Uterus (tissue), 3 donors: ENCODE measurements at regions not wholly inside any gene's neighbourhood (a gene's known extent, or its start where the extent isn't known, plus 50 kb on each side); places are given as distances from the start of the nearest gene placed in this dataset.

Experiments used
- DNase-seq, 2 donors: peaks; one replicate each; pipeline ENCODE4 v3.0.0-alpha.2; 2019 to 2020
- H3K27ac ChIP-seq, 2 donors: fragments of 200-600 bp; sonication (generic); 1 replicate in 1 of 2; 2 replicates in 1 of 2; pipeline ENCODE4 v1.5.1; 2016 to 2018
- H3K27me3 ChIP-seq, 2 donors: fragments of 200-600 bp; sonication (generic); one replicate each; pipeline ENCODE4 v1.5.1; 2018 to 2019; ENCODE audit warnings: control low read depth in 1 of 2
- H3K36me3 ChIP-seq, 2 donors: fragments of 200-600 bp; sonication (generic); one replicate each; pipeline ENCODE4 v1.5.1; 2019; ENCODE audit warnings: control low read depth in 1 of 2
- H3K4me1 ChIP-seq, 2 donors: fragments of 200-600 bp; sonication (generic); one replicate each; pipeline ENCODE4 v1.5.1; 2018 to 2019; ENCODE audit warnings: control low read depth in 1 of 2
- H3K4me3 ChIP-seq, 2 donors: fragments of 200-600 bp; sonication (generic); 1 replicate in 1 of 2; 2 replicates in 1 of 2; pipeline ENCODE4 v1.5.1; 2018 to 2019; ENCODE audit warnings: mild to moderate bottlenecking in 1 of 2
- H3K9me3 ChIP-seq, 2 donors: fragments of 200-600 bp; sonication (generic); one replicate each; pipeline ENCODE4 v1.5.1; 2019; ENCODE audit warnings: control low read depth in 1 of 2
- POLR2A ChIP-seq, 2 donors: fragments of 450-650 bp; IDR thresholded peaks; one replicate each; pipeline ENCODE4 v1.6.1; 2016; ENCODE audit warnings: antibody characterized with exemption in 2 of 2, mild to moderate bottlenecking in 1 of 2, moderate library complexity in 1 of 2
- intact Hi-C: fragments of 100-400 bp; cut with DNase I; formaldehyde crosslinking; loops from one replicate; pipeline ENCODE4 v1.15.1; 2023; ENCODE audit warnings: low total_unique reads
- TF ChIP-seq, protein P1 (sequence below), 4 experiments: fragments of 200-600 bp in 2 of 4; fragments of 450-650 bp in 2 of 4; sonication (generic) in 2 of 4; IDR thresholded peaks; one replicate each; pipeline ENCODE4 v1.5.1; 2016 to 2019; ENCODE audit warnings: antibody characterized with exemption in 4 of 4, mild to moderate bottlenecking in 2 of 4, moderate library complexity in 1 of 4
- donor health status: DM: yes; HTN: yes; CAD: no.

DNA sequence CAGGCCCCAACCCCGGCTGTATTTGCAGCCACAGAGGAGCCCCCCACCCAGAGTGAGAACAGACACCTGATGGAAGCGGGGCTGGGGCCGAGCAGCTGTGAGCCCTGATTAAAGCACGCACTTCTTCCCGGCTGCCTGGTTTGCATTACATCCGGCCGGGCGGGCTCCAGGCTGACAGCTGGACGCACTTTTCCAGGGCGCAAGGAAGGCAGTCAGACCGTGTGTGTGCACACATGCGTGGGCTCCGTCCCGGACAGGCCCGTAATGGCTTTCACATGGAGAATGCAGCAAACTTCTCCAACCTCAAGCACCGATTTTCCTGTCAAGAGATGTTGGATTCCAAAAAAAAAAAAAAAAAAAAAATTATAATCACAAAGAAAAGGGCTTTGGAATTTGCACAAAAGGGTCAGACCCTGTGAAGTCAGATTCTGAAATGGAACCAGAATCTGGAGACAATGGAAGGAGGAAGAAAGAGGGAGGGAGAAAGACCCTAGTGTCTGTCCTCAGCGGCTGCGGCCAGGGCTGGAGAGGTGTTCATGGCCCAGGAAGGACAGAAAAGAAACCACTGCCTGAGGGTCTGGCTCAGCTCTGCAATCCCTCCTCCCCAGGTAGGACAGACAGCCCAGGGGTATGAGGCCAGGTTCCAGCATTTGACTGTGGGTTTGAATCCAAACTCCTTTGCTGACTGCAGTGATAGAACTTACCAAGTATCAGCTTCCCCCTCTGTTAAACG is 365.5 kb downstream of the MN1 start:
- DNase-seq, result peak; percentile 47 to 74
- peaks cover 0 to 3% of the 10 kb centered on the region in 2 donors for H3K4me1 ChIP-seq
- no peaks in the 10 kb centered on the region for H3K27me3 ChIP-seq
- TF ChIP-seq, protein P1, sequence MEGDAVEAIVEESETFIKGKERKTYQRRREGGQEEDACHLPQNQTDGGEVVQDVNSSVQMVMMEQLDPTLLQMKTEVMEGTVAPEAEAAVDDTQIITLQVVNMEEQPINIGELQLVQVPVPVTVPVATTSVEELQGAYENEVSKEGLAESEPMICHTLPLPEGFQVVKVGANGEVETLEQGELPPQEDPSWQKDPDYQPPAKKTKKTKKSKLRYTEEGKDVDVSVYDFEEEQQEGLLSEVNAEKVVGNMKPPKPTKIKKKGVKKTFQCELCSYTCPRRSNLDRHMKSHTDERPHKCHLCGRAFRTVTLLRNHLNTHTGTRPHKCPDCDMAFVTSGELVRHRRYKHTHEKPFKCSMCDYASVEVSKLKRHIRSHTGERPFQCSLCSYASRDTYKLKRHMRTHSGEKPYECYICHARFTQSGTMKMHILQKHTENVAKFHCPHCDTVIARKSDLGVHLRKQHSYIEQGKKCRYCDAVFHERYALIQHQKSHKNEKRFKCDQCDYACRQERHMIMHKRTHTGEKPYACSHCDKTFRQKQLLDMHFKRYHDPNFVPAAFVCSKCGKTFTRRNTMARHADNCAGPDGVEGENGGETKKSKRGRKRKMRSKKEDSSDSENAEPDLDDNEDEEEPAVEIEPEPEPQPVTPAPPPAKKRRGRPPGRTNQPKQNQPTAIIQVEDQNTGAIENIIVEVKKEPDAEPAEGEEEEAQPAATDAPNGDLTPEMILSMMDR (IDR thresholded peaks at IDR 0.05), result no peak
- no peak for TF ChIP-seq POLR2A (IDR thresholded peaks at IDR 0.05)
- H3K27ac ChIP-seq, result peak overlapping the region in 1 of 2 donors; percentile 62
- no peak overlapping the region for H3K4me3 ChIP-seq
- intact Hi-C loops, result no loop called here
- H3K9me3 ChIP-seq, result no peaks in the 10 kb centered on the region
- no peaks in the 10 kb centered on the region for H3K36me3 ChIP-seq

DNA sequence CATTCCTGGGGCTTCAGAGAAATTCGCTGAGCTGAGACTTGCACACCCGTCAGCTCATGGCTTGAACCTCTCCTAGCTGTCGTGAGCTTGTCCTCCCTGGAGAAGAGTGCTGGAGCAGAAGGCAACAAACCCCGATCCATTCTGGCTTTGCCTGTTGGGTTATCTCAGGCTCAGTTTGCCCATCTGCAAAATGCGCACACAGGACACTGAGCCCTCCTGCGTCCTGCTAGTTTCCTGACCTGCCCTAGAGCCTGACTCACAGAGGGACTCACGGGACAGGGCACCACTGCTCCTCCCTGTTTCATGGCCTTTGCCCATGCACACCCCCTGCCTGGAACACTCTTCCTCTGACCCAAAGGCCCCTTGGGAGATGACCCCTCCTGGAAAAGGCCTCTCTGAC is 365.0 kb downstream of the MN1 start:
- Histone ChIP-seq H3K9me3 (no peaks in the 10 kb centered on the region), H3K27ac (peak overlapping the region in 1 of 2 donors; percentile 62), H3K4me1 (peaks cover 0 to 3% of the 10 kb centered on the region in 2 donors), H3K27me3 (no peaks in the 10 kb centered on the region), H3K4me3 (no peak overlapping the region), H3K36me3 (no peaks in the 10 kb centered on the region)
- intact Hi-C loops, result no loop called here
- no peak for DNase-seq
- TF ChIP-seq, protein P1 (IDR thresholded peaks at IDR 0.05), result no peak
- no peak for TF ChIP-seq POLR2A (IDR thresholded peaks at IDR 0.05)

DNA sequence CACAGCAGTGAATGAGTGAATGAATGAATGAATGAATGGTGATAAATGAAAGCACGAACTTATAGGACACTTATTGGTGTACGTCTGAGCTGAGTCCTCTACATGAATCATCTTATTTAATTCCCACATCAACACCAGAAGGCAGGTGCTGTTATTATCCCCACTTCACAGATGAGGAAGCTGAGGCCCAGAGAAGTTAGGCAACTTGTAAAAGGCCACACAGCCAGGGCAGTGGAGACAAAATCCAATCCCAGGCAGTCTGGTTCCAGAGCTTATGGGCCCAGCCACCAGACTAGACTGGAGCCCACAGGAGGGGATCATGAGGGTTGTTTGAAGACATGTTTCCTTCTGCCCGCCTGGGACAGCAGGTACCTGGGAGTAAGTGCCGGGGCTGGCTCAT is 364.0 kb downstream of the MN1 start:
- intact Hi-C loops, result no loop called here
- H3K4me1 ChIP-seq, result peaks cover 0 to 3% of the 10 kb centered on the region in 2 donors
- TF ChIP-seq, protein P1 (IDR thresholded peaks at IDR 0.05), result no peak
- TF ChIP-seq POLR2A (IDR thresholded peaks at IDR 0.05), result no peak
- no peaks in the 10 kb centered on the region for H3K9me3 ChIP-seq
- no peaks in the 10 kb centered on the region for H3K27me3 ChIP-seq
- no peak overlapping the region for H3K27ac ChIP-seq
- no peaks in the 10 kb centered on the region for H3K36me3 ChIP-seq
- no peak for DNase-seq
- H3K4me3 ChIP-seq, result no peak overlapping the region

DNA sequence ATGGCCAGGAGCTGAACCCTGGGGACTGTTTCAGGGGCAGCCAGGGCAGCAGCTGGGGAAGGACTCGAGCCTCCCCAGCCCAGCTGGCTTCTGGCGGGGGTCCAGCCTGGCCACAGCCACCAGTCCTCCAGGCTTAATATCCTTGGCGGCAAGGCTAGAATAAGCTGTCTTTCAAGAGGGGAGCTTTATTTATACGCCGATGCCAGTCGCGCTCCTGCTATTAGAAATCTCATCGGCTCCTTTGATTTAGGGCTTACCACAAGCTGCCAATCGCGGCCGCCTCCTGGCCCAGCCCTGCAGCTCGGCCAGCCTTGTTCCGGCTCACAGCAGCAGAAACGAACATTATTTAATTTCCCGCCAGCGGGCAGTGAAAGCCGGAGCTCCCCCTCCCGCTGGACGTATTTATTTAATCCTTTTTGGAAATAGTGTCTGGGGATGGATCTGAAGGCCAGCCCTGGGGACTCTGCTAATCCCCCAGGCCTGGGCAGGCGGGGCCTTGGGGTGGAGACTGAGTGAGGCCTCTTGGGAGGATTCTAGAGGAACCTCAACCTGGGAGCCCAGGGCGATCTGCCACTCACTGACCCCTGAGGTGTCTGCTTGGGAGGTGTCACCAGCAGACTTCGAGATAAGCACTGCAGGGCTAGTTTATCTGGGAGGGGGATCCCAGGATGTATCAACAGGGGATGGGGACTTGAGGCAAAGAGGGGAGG is 363.1 kb downstream of the MN1 start:
- H3K4me3 ChIP-seq, result no peak overlapping the region
- H3K27ac ChIP-seq, result peak overlapping the region in 1 of 2 donors; percentile 1

More for the DNA sequence above, 363.1 kb downstream of the MN1 start:
- H3K36me3 ChIP-seq, result no peaks in the 10 kb centered on the region
- DNase-seq, result peak in 1 of 2 donors; percentile 47
- H3K4me1 ChIP-seq, result peaks cover 0 to 3% of the 10 kb centered on the region in 2 donors
- intact Hi-C loops, result no loop called here
- no peaks in the 10 kb centered on the region for H3K9me3 ChIP-seq
- TF ChIP-seq, protein P1 (IDR thresholded peaks at IDR 0.05), result no peak
- no peak for TF ChIP-seq POLR2A (IDR thresholded peaks at IDR 0.05)
- H3K27me3 ChIP-seq, result no peaks in the 10 kb centered on the region
